Stomach (tissue), 8 donors: ENCODE measurements at regions not wholly inside any gene's neighbourhood (a gene's known extent, or its start where the extent isn't known, plus 50 kb on each side); places are given as distances from the start of the nearest gene placed in this dataset.
"Not testable (repeated sequence)": the region's sequence is repeated elsewhere in the genome, so short reads cannot be mapped to it uniquely, and the experiment has no call there.

ENCODE experiments used
- DNase-seq, 2 donors: peaks; one replicate each; pipeline versions ENCODE4 v3.0.0 to v3.0.0-alpha.2; 2013 to 2019
- H3K27ac ChIP-seq, 5 donors: fragments of 200-600 bp in 4 of 5; sonication (generic) in 4 of 5; one replicate each; pipeline ENCODE4 v1.5.1; 2013 to 2019; ENCODE audit warnings: mild to moderate bottlenecking in 1 of 5, moderate library complexity in 1 of 5
- H3K27me3 ChIP-seq, 3 donors: fragments of 200-600 bp; sonication (generic); one replicate each; pipeline ENCODE4 v1.5.1; 2017 to 2019; ENCODE audit warnings: mixed run types in 1 of 3
- H3K36me3 ChIP-seq, 4 donors: fragments of 200-600 bp; sonication (generic); 1 replicate in 3 of 4; 2 replicates in 1 of 4; pipeline ENCODE4 v1.5.1; 2016 to 2019
- H3K4me1 ChIP-seq, 4 donors: fragments of 200-600 bp; sonication (generic); one replicate each; pipeline ENCODE4 v1.5.1; 2016 to 2019
- H3K4me3 ChIP-seq, 4 donors: fragments of 200-600 bp; sonication (generic) in 3 of 4; one replicate each; pipeline ENCODE4 v1.5.1; 2016 to 2019; ENCODE audit warnings: mild to moderate bottlenecking in 1 of 4
- H3K9me3 ChIP-seq, 4 donors: fragments of 200-600 bp; sonication (generic); one replicate each; pipeline ENCODE4 v1.5.1; 2016 to 2019
- EP300 ChIP-seq: sonication (generic); formaldehyde crosslinking; IDR thresholded peaks from one replicate; pipeline ENCODE4 v1.6.1; 2017; ENCODE audit warnings: antibody characterized with exemption
- POLR2A ChIP-seq, 4 donors: fragments of 450-650 bp; IDR thresholded peaks; one replicate each; pipeline ENCODE4 v1.6.1; 2016; ENCODE audit warnings: antibody characterized with exemption in 4 of 4, control low read depth in 2 of 4, mild to moderate bottlenecking in 1 of 4, moderate library complexity in 1 of 4
- POLR2AphosphoS5 ChIP-seq, 3 donors: sonication (generic); formaldehyde crosslinking; IDR thresholded peaks; one replicate each; pipeline ENCODE4 v1.6.1; 2016; ENCODE audit warnings: antibody characterized with exemption in 3 of 3
- WGBS, 5 donors: extraction: QIAGEN DNeasy Blood & Tissue Kit in 3 of 5; methylation state at CpG; one replicate each; pipeline versions ENCODE4 v1.1.5 to v1.1.7; 2013 to 2018; 5-methylcytosine and 5-hydroxymethylcytosine counted together
- intact Hi-C: fragments of 100-400 bp; cut with DNase I; formaldehyde crosslinking; loops from one replicate; pipeline ENCODE4 v1.15.1; 2023; ENCODE audit warnings: low total_unique reads
- TF ChIP-seq, protein P1 (sequence below), 7 experiments: fragments of 450-650 bp in 4 of 7; fragments of 200-600 bp in 3 of 7; sonication (generic) in 3 of 7; IDR thresholded peaks; one replicate each; pipeline ENCODE4 v1.5.1; 2016 to 2019; ENCODE audit warnings: antibody characterized with exemption in 7 of 7, control low read depth in 2 of 7, mild to moderate bottlenecking in 1 of 7
- donor health status: healthy with polysubstance abuse.
- donor health status: Bipolar disorder and iron deficiency.
- donor health status: healthy.

- WGBS, 5 donors: 62 to 76% (median 74%) methylated on average over 7 to 9 of the region's 9 CpGs
- Histone ChIP-seq H3K27ac (no peak overlapping the region), H3K4me3 (no peak overlapping the region), H3K9me3 (peaks cover 0 to 4% (median 0%) of the 10 kb centered on the region in 4 donors), H3K4me1 (peaks cover 0 to 19% (median 4%) of the 10 kb centered on the region in 4 donors), H3K27me3 (no peaks in the 10 kb centered on the region), H3K36me3 (no peaks in the 10 kb centered on the region)
- TF ChIP-seq, protein P1, sequence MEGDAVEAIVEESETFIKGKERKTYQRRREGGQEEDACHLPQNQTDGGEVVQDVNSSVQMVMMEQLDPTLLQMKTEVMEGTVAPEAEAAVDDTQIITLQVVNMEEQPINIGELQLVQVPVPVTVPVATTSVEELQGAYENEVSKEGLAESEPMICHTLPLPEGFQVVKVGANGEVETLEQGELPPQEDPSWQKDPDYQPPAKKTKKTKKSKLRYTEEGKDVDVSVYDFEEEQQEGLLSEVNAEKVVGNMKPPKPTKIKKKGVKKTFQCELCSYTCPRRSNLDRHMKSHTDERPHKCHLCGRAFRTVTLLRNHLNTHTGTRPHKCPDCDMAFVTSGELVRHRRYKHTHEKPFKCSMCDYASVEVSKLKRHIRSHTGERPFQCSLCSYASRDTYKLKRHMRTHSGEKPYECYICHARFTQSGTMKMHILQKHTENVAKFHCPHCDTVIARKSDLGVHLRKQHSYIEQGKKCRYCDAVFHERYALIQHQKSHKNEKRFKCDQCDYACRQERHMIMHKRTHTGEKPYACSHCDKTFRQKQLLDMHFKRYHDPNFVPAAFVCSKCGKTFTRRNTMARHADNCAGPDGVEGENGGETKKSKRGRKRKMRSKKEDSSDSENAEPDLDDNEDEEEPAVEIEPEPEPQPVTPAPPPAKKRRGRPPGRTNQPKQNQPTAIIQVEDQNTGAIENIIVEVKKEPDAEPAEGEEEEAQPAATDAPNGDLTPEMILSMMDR (IDR thresholded peaks at IDR 0.05): no peak
- TF ChIP-seq EP300: no peak
- DNase-seq: no peak
- intact Hi-C loops: no loop called here
These were observed 61.7 kb downstream of the KPNA2 start for GRCh38 chr17:68097161-68097805.

- H3K4me3 ChIP-seq, H3K27me3 ChIP-seq, H3K9me3 ChIP-seq, DNase-seq, H3K36me3 ChIP-seq, H3K27ac ChIP-seq, intact Hi-C loops: not testable (repeated sequence)
- WGBS, 5 donors: 94 to 100% (median 98%) methylated on average over 1 to 29 of the region's 29 CpGs
- H3K4me1 ChIP-seq: peaks cover 4 to 35% (median 20%) of the 10 kb centered on the region in 4 donors
These were observed 63.8 kb downstream of the KPNA2 start for GRCh38 chr17:68099341-68099753.

DNA sequence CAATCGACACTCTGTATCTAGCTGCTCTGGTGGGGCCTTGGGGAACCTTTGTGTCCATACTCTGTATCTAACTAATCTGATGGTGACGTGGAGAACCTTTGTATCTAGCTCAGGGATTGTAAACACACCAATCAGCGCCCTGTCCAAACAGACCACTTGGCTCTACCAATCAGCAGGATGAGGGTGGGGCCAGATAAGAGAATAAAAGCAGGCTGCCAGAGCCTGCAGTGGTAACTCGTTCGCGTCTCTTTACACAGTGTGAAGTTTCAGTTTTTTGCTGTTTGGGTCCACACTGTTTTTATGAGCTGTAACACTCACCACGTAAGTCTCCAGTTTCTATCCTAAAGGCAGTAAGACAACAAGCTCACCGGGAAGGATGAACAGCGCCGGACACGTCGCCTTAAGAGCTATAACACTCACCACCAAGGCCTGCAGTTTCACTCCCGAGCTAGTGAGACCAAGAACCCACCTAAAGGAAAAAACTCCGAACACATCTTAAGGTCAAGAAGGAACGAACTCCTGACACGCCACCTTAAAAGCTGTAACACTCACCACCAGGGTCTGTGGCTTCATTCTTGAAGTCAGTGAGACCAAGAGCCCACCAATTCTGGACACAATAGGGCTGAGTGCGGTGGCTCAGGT is 64.6 kb downstream of the KPNA2 start:
- Histone ChIP-seq H3K4me3 (no peak overlapping the region), H3K27me3 (no peaks in the 10 kb centered on the region), H3K27ac (peak overlapping the region in 1 of 5 donors; percentile 96), H3K9me3 (peaks cover 0 to 4% (median 0%) of the 10 kb centered on the region in 4 donors), H3K4me1 (peaks cover 4 to 34% (median 22%) of the 10 kb centered on the region in 4 donors), H3K36me3 (no peaks in the 10 kb centered on the region)
- DNase-seq: no peak
- intact Hi-C loops: no loop called here
- WGBS, 5 donors: 67 to 86% (median 78%) methylated on average over 17 of the region's 17 CpGs
- TF ChIP-seq POLR2A (IDR thresholded peaks at IDR 0.05): no peak

DNA sequence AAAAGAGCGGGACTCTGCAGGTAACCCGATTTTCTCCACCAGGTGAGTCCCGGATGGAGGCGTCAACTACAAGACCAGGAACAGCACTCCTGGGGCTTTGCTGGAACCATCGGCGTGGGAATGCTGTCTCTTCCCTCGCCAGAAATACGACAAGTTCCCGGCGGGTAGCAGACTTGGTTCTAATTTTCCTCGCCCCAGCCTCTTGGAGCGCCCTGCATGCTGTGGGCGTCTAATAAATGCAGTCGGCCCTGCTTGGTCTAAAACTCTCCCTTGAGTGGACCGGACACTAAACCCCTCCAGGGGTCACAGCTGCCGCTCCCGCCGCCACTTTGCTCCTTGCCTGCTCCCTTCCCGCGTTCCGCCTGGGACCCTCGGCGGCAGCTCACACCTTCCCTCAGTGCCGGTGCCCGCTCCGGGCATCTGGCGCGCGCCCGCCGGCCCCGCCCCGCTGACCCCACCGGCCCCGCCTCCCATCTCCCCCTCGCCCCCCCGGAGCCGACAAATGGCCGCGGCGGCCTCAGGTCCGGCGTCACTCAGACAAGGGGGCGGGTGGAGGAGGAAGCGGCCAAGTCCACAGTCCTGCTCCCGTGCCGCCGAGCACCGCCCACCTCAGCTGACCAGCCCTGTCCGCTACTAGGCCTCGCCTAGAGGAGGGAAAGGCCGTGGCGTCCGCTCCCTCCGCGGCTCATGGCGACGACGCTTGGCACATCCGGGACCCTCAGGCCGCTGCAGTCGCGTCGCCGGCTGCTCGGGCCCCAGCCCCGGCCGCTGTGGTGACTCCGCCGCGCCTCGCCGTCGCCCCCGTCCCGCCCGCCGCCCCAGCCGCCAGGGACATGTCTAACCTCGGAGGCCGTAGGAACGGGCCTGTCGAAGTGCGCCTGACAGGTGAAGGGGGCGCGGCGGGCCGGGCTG is 65.8 kb downstream of the KPNA2 start:
- H3K36me3 ChIP-seq: no peaks in the 10 kb centered on the region
- peak overlapping the region; percentile 91 to 97 (median 95) for H3K27ac ChIP-seq
- WGBS, 5 donors: 5 to 14% (median 6%) methylated on average over 33 to 88 of the region's 88 CpGs
- peaks cover 0 to 4% (median 0%) of the 10 kb centered on the region in 4 donors for H3K9me3 ChIP-seq
- TF ChIP-seq, protein P1 (IDR thresholded peaks at IDR 0.05): no peak
- TF ChIP-seq POLR2AphosphoS5 (IDR thresholded peaks at IDR 0.05): peak; percentile 95 to 96 (median 95)
- peaks cover 4 to 39% (median 23%) of the 10 kb centered on the region in 4 donors for H3K4me1 ChIP-seq
- H3K4me3 ChIP-seq: peak overlapping the region; percentile 76 to 82 (median 79)
- DNase-seq: peak; percentile 95 to 98
- H3K27me3 ChIP-seq: no peaks in the 10 kb centered on the region
- intact Hi-C loops: no loop called here

DNA sequence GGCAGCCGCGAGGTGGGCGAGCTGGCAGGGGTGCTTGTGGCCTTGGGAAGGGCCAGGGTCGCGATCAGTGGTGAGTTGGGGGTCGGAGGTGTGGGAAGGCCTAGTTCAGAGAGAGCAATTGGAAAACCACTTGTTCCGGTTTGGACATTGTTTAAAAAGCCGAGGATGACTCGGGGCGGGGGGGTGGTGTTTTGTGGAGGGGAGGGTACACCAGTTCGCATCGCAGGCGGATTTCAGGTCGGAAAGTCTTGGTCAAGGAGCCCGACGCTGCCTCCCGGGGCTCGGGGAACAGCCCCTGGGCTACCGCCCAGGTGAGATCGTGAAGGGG is 66.4 kb downstream of the KPNA2 start:
- Histone ChIP-seq H3K9me3 (peaks cover 0 to 4% (median 0%) of the 10 kb centered on the region in 4 donors), H3K4me1 (peaks cover 4 to 45% (median 24%) of the 10 kb centered on the region in 4 donors), H3K4me3 (peak overlapping the region; percentile 76 to 82 (median 79)), H3K27me3 (no peaks in the 10 kb centered on the region), H3K36me3 (peaks cover 0 to 4% (median 0%) of the 10 kb centered on the region in 4 donors), H3K27ac (peak overlapping the region; percentile 91 to 97 (median 95))
- TF ChIP-seq, protein P1 (IDR thresholded peaks at IDR 0.05): no peak
- TF ChIP-seq POLR2AphosphoS5 (IDR thresholded peaks at IDR 0.05) (no peak), EP300 (no peak), POLR2A (IDR thresholded peaks at IDR 0.05) (no peak)
- intact Hi-C loops: no loop called here
- 0 to 1% (median 1%) methylated on average over 15 to 20 of the region's 20 CpGs for WGBS, 5 donors
- DNase-seq: no peak
